ENCODE measurements at regions not wholly inside any gene's neighbourhood (a gene's known extent, or its start where the extent isn't known, plus 50 kb on each side); places are given as distances from the start of the nearest gene placed in this dataset.
"Not testable (repeated sequence)": the region's sequence is repeated elsewhere in the genome, so short reads cannot be mapped to it uniquely, and the experiment has no call there.

GRCh38 chr13:61358599-61358998, 57.0 kb downstream of the PCDH20 start:
- DNase-seq, result no peak

- no peak for DNase-seq
Observed at GRCh38 chr13:61350341-61350740, 65.3 kb downstream of the PCDH20 start.

- DNase-seq, result no peak
Observed at GRCh38 chr13:61339054-61339621, 76.5 kb downstream of the PCDH20 start.

- DNase-seq, result no peak
Observed at GRCh38 chr13:61316647-61317046, 99.0 kb downstream of the PCDH20 start.

GRCh38 chr13:61294467-61295191, 121.0 kb downstream of the PCDH20 start:
- no peak for DNase-seq

- DNase-seq, result peak; percentile 15 to 49
Observed at GRCh38 chr13:61286148-61286745, 129.4 kb downstream of the PCDH20 start.

- no peak for DNase-seq
Observed at GRCh38 chr13:61277586-61278276, 137.9 kb downstream of the PCDH20 start.

GRCh38 chr13:61277088-61277487, 138.6 kb downstream of the PCDH20 start:
- no peak for DNase-seq

- no peak for DNase-seq
Observed at GRCh38 chr13:61276401-61276800, 139.2 kb downstream of the PCDH20 start.

- DNase-seq, result no peak
Observed at GRCh38 chr13:61275736-61276135, 139.9 kb downstream of the PCDH20 start.

GRCh38 chr13:61275251-61275650, 140.4 kb downstream of the PCDH20 start:
- DNase-seq, result no peak

- not testable (repeated sequence) for DNase-seq
Observed at GRCh38 chr13:61266896-61267295, 148.8 kb downstream of the PCDH20 start.

GRCh38 chr13:61261746-61262472, 153.7 kb downstream of the PCDH20 start:
- DNase-seq, result no peak

- DNase-seq, result no peak
Observed at GRCh38 chr13:61258185-61258584, 157.5 kb downstream of the PCDH20 start.

GRCh38 chr13:61255040-61255796, 160.4 kb downstream of the PCDH20 start:
- DNase-seq, result peak; percentile 2 to 11

GRCh38 chr13:61253105-61253877, 162.4 kb downstream of the PCDH20 start:
- no peak for DNase-seq

- no peak for DNase-seq
Observed at GRCh38 chr13:61252213-61252612, 163.4 kb downstream of the PCDH20 start.

GRCh38 chr13:61247149-61247936, 168.3 kb downstream of the PCDH20 start:
- DNase-seq, result no peak

- no peak for DNase-seq
Observed at GRCh38 chr13:61246351-61246750, 169.3 kb downstream of the PCDH20 start.

GRCh38 chr13:61215601-61216000, 200.0 kb downstream of the PCDH20 start:
- no peak for DNase-seq

- no peak for DNase-seq
Observed at GRCh38 chr13:61215116-61215515, 200.5 kb downstream of the PCDH20 start.
